ENCODE measurements at regions not wholly inside any gene's neighbourhood (a gene's known extent, or its start where the extent isn't known, plus 50 kb on each side); places are given as distances from the start of the nearest gene placed in this dataset.

GRCh38 chr10:79007421-79008319, 61.1 kb upstream of the ZMIZ1 start:
- no peak for DNase-seq (ENCODE audit: low read depth, low spot score)
- in situ Hi-C loops (cut with HindIII; ENCODE audit: low pct_unique_long_range_greater_than_20kb, low sequenced_read_pairs), result no loop called here

- in situ Hi-C loops (cut with HindIII; ENCODE audit: low pct_unique_long_range_greater_than_20kb, low sequenced_read_pairs), result no loop called here
- no peak for DNase-seq (ENCODE audit: low read depth, low spot score)
Measured at GRCh38 chr10:79009145-79009544, 59.6 kb upstream of the ZMIZ1 start.

- no peak for DNase-seq (ENCODE audit: low read depth, low spot score)
- in situ Hi-C loops (cut with HindIII; ENCODE audit: low pct_unique_long_range_greater_than_20kb, low sequenced_read_pairs), result no loop called here
Measured at GRCh38 chr10:79012567-79012966, 56.2 kb upstream of the ZMIZ1 start.

GRCh38 chr10:79013406-79013987, 55.3 kb upstream of the ZMIZ1 start:
- in situ Hi-C loops (cut with HindIII; ENCODE audit: low pct_unique_long_range_greater_than_20kb, low sequenced_read_pairs), result no loop called here
- no peak for DNase-seq (ENCODE audit: low read depth, low spot score)

GRCh38 chr10:79014796-79015195, 54.0 kb upstream of the ZMIZ1 start:
- in situ Hi-C loops (cut with HindIII; ENCODE audit: low pct_unique_long_range_greater_than_20kb, low sequenced_read_pairs), result no loop called here

GRCh38 chr10:79017882-79018520, 50.8 kb upstream of the ZMIZ1 start:
- DNase-seq (ENCODE audit: low read depth, low spot score), result no peak
- in situ Hi-C loops (cut with HindIII; ENCODE audit: low pct_unique_long_range_greater_than_20kb, low sequenced_read_pairs), result no loop called here

More at GRCh38 chr10:79014796-79015195, 54.0 kb upstream of the ZMIZ1 start:
- DNase-seq (ENCODE audit: low read depth, low spot score), result no peak

GRCh38 chr10:79018521-79019011, 50.2 kb upstream of the ZMIZ1 start:
- DNase-seq (ENCODE audit: low read depth, low spot score), result no peak
- in situ Hi-C loops (cut with HindIII; ENCODE audit: low pct_unique_long_range_greater_than_20kb, low sequenced_read_pairs), result no loop called here

Small RNA genes lying in the stretch of these regions (small RNA-seq; reads per million reads assigned to genes)
- 0 reads per million in 2 experiments for gene RF00056
